ENCODE measurements at regions not wholly inside any gene's neighbourhood (a gene's known extent, or its start where the extent isn't known, plus 50 kb on each side); places are given as distances from the start of the nearest gene placed in this dataset.
"Not testable (repeated sequence)": the region's sequence is repeated elsewhere in the genome, so short reads cannot be mapped to it uniquely, and the experiment has no call there.

DNA sequence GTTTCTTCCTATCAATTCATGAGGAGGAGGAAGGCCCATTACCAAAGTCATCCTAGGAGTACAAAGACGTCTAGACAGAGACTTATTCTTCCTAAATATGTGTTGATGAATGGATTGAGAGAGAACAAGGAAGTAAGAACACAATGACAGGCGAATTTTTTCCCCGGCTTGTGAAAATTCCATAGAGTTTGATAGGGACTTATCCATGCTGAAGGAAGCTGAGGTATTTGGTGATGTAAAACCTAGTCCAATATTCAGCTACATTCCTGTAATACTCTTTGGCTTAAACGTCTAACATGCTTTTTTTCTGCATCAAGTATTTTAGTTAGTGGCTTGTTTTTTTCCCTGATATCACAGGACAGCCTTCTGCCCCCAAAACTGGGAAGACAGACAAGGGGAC lies 121.9 kb upstream of the MYT1L start:
- no peak for DNase-seq (ENCODE audit: low spot score)
- TF ChIP-seq, protein P1, sequence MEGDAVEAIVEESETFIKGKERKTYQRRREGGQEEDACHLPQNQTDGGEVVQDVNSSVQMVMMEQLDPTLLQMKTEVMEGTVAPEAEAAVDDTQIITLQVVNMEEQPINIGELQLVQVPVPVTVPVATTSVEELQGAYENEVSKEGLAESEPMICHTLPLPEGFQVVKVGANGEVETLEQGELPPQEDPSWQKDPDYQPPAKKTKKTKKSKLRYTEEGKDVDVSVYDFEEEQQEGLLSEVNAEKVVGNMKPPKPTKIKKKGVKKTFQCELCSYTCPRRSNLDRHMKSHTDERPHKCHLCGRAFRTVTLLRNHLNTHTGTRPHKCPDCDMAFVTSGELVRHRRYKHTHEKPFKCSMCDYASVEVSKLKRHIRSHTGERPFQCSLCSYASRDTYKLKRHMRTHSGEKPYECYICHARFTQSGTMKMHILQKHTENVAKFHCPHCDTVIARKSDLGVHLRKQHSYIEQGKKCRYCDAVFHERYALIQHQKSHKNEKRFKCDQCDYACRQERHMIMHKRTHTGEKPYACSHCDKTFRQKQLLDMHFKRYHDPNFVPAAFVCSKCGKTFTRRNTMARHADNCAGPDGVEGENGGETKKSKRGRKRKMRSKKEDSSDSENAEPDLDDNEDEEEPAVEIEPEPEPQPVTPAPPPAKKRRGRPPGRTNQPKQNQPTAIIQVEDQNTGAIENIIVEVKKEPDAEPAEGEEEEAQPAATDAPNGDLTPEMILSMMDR (IDR thresholded peaks at IDR 0.05; ENCODE audit: unreplicated experiment): no peak
- no peaks in the 10 kb centered on the region for H3K27me3 Mint-ChIP-seq (ENCODE audit: unreplicated experiment)
- no peak overlapping the region for H3K4me3 Mint-ChIP-seq (ENCODE audit: unreplicated experiment)
- H3K4me1 Mint-ChIP-seq (ENCODE audit: unreplicated experiment): no peaks in the 10 kb centered on the region
- H3K27ac Mint-ChIP-seq (ENCODE audit: unreplicated experiment): no peak overlapping the region
- no peaks in the 10 kb centered on the region for H3K9me3 Mint-ChIP-seq (ENCODE audit: unreplicated experiment)
- no peaks in the 10 kb centered on the region for H3K36me3 Mint-ChIP-seq (ENCODE audit: low read depth, unreplicated experiment)

DNA sequence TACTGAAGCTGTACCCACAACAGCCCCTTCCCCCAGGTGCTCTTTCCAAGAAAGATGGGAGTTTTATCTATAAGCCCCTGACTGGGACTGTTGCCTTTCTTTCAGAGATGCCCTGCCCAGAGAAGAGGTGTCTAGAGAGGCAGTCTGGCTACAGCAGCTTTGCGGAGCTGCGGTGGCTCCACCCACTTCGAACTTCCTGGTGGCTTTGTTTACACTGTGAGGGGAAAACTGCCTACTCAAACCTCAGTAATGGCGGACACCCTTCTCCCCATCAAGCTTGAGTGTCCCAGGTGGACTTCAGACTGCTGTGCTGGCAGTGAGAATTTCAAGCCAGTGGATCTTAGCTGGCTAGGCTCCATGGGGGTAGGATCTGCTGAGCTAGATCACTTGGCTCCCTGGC lies 120.2 kb upstream of the MYT1L start:
- not testable (repeated sequence) for H3K36me3 Mint-ChIP-seq (ENCODE audit: low read depth, unreplicated experiment); H3K4me1 Mint-ChIP-seq (ENCODE audit: unreplicated experiment); H3K4me3 Mint-ChIP-seq (ENCODE audit: unreplicated experiment); H3K9me3 Mint-ChIP-seq (ENCODE audit: unreplicated experiment); H3K27me3 Mint-ChIP-seq (ENCODE audit: unreplicated experiment); DNase-seq (ENCODE audit: low spot score); H3K27ac Mint-ChIP-seq (ENCODE audit: unreplicated experiment)

DNA sequence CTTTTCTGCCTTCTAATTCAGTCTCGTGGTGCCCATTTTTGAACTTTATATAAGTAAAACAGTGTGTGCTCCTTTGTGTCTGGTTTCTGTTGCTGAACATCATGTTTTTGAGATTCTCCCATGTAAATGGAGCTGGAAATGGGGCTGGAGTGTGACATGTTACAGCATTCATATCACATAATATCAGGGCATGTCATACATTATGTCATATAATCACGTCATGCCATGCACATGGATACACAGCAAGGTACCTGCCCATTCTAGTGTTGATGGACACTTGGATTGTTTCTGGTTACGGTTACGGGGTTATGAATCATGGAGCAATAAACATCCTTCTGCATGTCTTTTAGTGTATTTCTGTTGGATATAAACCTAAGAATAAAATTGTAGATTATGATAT lies 117.1 kb upstream of the MYT1L start:
- Mint-ChIP-seq H3K9me3 (ENCODE audit: unreplicated experiment) (no peaks in the 10 kb centered on the region), H3K27me3 (ENCODE audit: unreplicated experiment) (no peaks in the 10 kb centered on the region), H3K4me1 (ENCODE audit: unreplicated experiment) (no peaks in the 10 kb centered on the region), H3K27ac (ENCODE audit: unreplicated experiment) (no peak overlapping the region), H3K4me3 (ENCODE audit: unreplicated experiment) (no peak overlapping the region), H3K36me3 (ENCODE audit: low read depth, unreplicated experiment) (no peaks in the 10 kb centered on the region)
- DNase-seq (ENCODE audit: low spot score): no peak
- TF ChIP-seq, protein P1 (IDR thresholded peaks at IDR 0.05; ENCODE audit: unreplicated experiment): no peak

DNA sequence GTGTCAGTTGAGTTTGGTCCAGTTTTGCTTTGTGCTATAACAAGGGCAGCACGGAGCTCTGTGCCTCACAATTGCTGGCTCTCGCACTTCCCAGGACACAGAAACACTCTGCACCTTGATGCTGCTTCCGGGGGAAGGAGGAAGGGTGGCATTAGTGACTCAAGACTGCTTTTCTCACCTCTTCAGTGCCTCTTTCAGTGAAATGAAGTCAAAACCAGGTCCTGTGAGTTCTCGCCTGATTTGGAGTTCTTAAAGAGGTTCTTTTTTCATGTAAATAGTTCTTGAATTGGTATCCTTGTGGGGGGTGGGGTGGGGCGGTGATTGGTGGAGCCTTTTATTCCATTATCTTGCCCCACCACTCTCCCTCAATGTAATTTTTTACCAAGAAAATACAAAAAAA lies 91.5 kb upstream of the MYT1L start:
- Mint-ChIP-seq H3K4me3 (ENCODE audit: unreplicated experiment) (no peak overlapping the region), H3K9me3 (ENCODE audit: unreplicated experiment) (no peaks in the 10 kb centered on the region), H3K4me1 (ENCODE audit: unreplicated experiment) (no peaks in the 10 kb centered on the region), H3K36me3 (ENCODE audit: low read depth, unreplicated experiment) (no peaks in the 10 kb centered on the region), H3K27ac (ENCODE audit: unreplicated experiment) (no peak overlapping the region), H3K27me3 (ENCODE audit: unreplicated experiment) (no peaks in the 10 kb centered on the region)
- no peak for DNase-seq (ENCODE audit: low spot score)
- TF ChIP-seq, protein P1 (IDR thresholded peaks at IDR 0.05; ENCODE audit: unreplicated experiment): no peak

DNA sequence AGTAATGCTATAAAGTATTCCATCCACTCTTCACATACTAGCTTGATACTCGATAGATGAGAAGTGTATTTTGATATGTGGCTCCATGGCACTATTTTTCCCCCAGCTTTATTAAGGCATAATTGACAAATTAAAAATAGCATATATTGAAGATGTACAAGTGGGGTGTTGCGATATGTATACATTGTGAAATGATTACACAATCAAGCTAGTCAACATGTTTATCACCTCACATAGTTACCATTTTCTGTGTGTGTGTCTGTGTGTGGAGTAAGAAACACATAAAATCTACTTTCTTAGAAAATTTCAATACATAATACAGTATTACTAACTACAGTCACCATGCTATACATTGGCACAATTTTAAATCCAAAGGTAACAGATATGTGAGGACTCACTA lies 82.5 kb upstream of the MYT1L start:
- DNase-seq (ENCODE audit: low spot score): no peak
- Mint-ChIP-seq H3K4me1 (ENCODE audit: unreplicated experiment) (no peaks in the 10 kb centered on the region), H3K27ac (ENCODE audit: unreplicated experiment) (no peak overlapping the region), H3K27me3 (ENCODE audit: unreplicated experiment) (no peaks in the 10 kb centered on the region), H3K4me3 (ENCODE audit: unreplicated experiment) (no peak overlapping the region), H3K36me3 (ENCODE audit: low read depth, unreplicated experiment) (no peaks in the 10 kb centered on the region), H3K9me3 (ENCODE audit: unreplicated experiment) (no peaks in the 10 kb centered on the region)
- TF ChIP-seq, protein P1 (IDR thresholded peaks at IDR 0.05; ENCODE audit: unreplicated experiment): no peak

DNA sequence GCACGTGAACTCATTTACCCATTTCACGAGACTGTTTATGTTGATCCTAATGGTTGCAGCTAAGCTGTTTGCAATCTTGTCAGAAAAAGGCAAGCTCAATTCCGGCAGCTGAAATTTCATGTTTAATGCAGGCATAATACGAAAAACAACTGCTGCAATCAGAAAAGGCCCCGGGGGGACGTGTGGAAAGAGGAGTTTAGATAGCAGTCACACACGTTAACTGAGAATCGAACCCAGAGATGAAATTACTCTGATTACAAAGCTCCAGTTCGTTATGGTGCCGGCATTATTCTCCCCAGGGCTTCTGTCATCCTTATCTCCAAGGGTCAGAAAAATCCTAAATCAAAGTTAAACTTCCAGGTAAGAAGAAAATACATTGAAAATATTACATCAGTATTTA lies 79.9 kb upstream of the MYT1L start:
- TF ChIP-seq, protein P1 (IDR thresholded peaks at IDR 0.05; ENCODE audit: unreplicated experiment): no peak
- Mint-ChIP-seq H3K36me3 (ENCODE audit: low read depth, unreplicated experiment) (no peaks in the 10 kb centered on the region), H3K4me3 (ENCODE audit: unreplicated experiment) (no peak overlapping the region), H3K9me3 (ENCODE audit: unreplicated experiment) (no peaks in the 10 kb centered on the region), H3K27me3 (ENCODE audit: unreplicated experiment) (no peaks in the 10 kb centered on the region), H3K4me1 (ENCODE audit: unreplicated experiment) (no peaks in the 10 kb centered on the region), H3K27ac (ENCODE audit: unreplicated experiment) (no peak overlapping the region)
- no peak for DNase-seq (ENCODE audit: low spot score)

Data from endothelial cell (in vitro differentiated cells).